Activated gamma-delta T cell (primary cell): ENCODE measurements at regions not wholly inside any gene's neighbourhood (a gene's known extent, or its start where the extent isn't known, plus 50 kb on each side); places are given as distances from the start of the nearest gene placed in this dataset.
"Not testable (repeated sequence)": the region's sequence is repeated elsewhere in the genome, so short reads cannot be mapped to it uniquely, and the experiment has no call there.

Source experiments
- DNase-seq: peaks from one replicate; lab custom pipeline; 2025; lab: John Stamatoyannopoulos, UW

GRCh38 chr5:18720002-18720401, 1085.7 kb downstream of the TAF11L14 start:
- DNase-seq = no peak

- no peak for DNase-seq
These were observed 1098.6 kb downstream of the TAF11L14 start for GRCh38 chr5:18732556-18733479.

GRCh38 chr5:18736051-18736398, 1101.8 kb downstream of the TAF11L14 start:
- DNase-seq = no peak

GRCh38 chr5:18736736-18737135, 1102.5 kb downstream of the TAF11L14 start:
- not testable (repeated sequence) for DNase-seq

- DNase-seq = no peak
These were observed 1106.0 kb downstream of the TAF11L14 start for GRCh38 chr5:18740301-18740700.

GRCh38 chr5:18742830-18743229, 1108.6 kb downstream of the TAF11L14 start:
- DNase-seq = no peak

- DNase-seq = no peak
These were observed 1110.2 kb downstream of the TAF11L14 start for GRCh38 chr5:18744441-18744840.

- DNase-seq = no peak
These were observed 1111.1 kb downstream of the TAF11L14 start for GRCh38 chr5:18745042-18745987.

GRCh38 chr5:18745988-18746615, 1111.8 kb downstream of the TAF11L14 start:
- DNase-seq = no peak

- DNase-seq = no peak
These were observed 1115.5 kb downstream of the TAF11L14 start for GRCh38 chr5:18749763-18750162.

- DNase-seq = no peak
These were observed 1118.1 kb downstream of the TAF11L14 start for GRCh38 chr5:18752317-18752716.

GRCh38 chr5:18754201-18754600, 1119.9 kb downstream of the TAF11L14 start:
- no peak for DNase-seq

GRCh38 chr5:18761801-18762200, 1127.5 kb downstream of the TAF11L14 start:
- no peak for DNase-seq

- no peak for DNase-seq
These were observed 1129.9 kb downstream of the TAF11L14 start for GRCh38 chr5:18764161-18764560.

- DNase-seq = no peak
These were observed 1131.0 kb downstream of the TAF11L14 start for GRCh38 chr5:18765304-18765703.

- no peak for DNase-seq
These were observed 1136.9 kb downstream of the TAF11L14 start for GRCh38 chr5:18771097-18771610.

GRCh38 chr5:18772475-18772874, 1138.2 kb downstream of the TAF11L14 start:
- DNase-seq = no peak

- no peak for DNase-seq
These were observed 1144.0 kb downstream of the TAF11L14 start for GRCh38 chr5:18778225-18778624.

- no peak for DNase-seq
These were observed 1155.1 kb downstream of the TAF11L14 start for GRCh38 chr5:18789218-18789998.

- no peak for DNase-seq
These were observed 1157.9 kb downstream of the TAF11L14 start for GRCh38 chr5:18792145-18792544.

- DNase-seq = no peak
These were observed 1163.0 kb downstream of the TAF11L14 start for GRCh38 chr5:18797222-18797621.
